GM18861 (cell line): ENCODE measurements at regions not wholly inside any gene's neighbourhood (a gene's known extent, or its start where the extent isn't known, plus 50 kb on each side); places are given as distances from the start of the nearest gene placed in this dataset.
"Not testable (repeated sequence)": the region's sequence is repeated elsewhere in the genome, so short reads cannot be mapped to it uniquely, and the experiment has no call there.

Experiments used
- ATAC-seq: cut with Tn5 transposase; IDR thresholded peaks from one replicate; pipeline ENCODE4 v1.9.1; 2021; ENCODE audit not compliant: unreplicated experiment

GRCh38 chr6:137313928-137314855 is 95.0 kb upstream of the IFNGR1 start:
- ATAC-seq, result no peak

GRCh38 chr6:137313211-137313610 is 94.0 kb upstream of the IFNGR1 start:
- no peak for ATAC-seq

- no peak for ATAC-seq
These were observed 92.8 kb upstream of the IFNGR1 start for GRCh38 chr6:137311940-137312339.

- ATAC-seq, result no peak
These were observed 90.0 kb upstream of the IFNGR1 start for GRCh38 chr6:137309078-137309762.

GRCh38 chr6:137307163-137307854 is 88.1 kb upstream of the IFNGR1 start:
- no peak for ATAC-seq

- no peak for ATAC-seq
These were observed 86.5 kb upstream of the IFNGR1 start for GRCh38 chr6:137305691-137306090.

- no peak for ATAC-seq
These were observed 85.0 kb upstream of the IFNGR1 start for GRCh38 chr6:137304020-137304780.

GRCh38 chr6:137303441-137303840 is 84.3 kb upstream of the IFNGR1 start:
- ATAC-seq, result no peak

GRCh38 chr6:137299681-137300080 is 80.5 kb upstream of the IFNGR1 start:
- no peak for ATAC-seq

- ATAC-seq, result no peak
These were observed 78.7 kb upstream of the IFNGR1 start for GRCh38 chr6:137297887-137298286.

GRCh38 chr6:137292326-137292725 is 73.1 kb upstream of the IFNGR1 start:
- not testable (repeated sequence) for ATAC-seq

GRCh38 chr6:137291441-137291840 is 72.3 kb upstream of the IFNGR1 start:
- no peak for ATAC-seq

- ATAC-seq, result no peak
These were observed 71.5 kb upstream of the IFNGR1 start for GRCh38 chr6:137290601-137291261.

- no peak for ATAC-seq
These were observed 67.7 kb upstream of the IFNGR1 start for GRCh38 chr6:137286916-137287315.

- ATAC-seq, result no peak
These were observed 67.2 kb upstream of the IFNGR1 start for GRCh38 chr6:137286368-137286767.

- ATAC-seq, result no peak
These were observed 65.6 kb upstream of the IFNGR1 start for GRCh38 chr6:137284811-137285110.

- ATAC-seq, result no peak
These were observed 65.0 kb upstream of the IFNGR1 start for GRCh38 chr6:137283940-137284810.

GRCh38 chr6:137283080-137283479 is 63.9 kb upstream of the IFNGR1 start:
- ATAC-seq, result no peak

- ATAC-seq, result no peak
These were observed 63.1 kb upstream of the IFNGR1 start for GRCh38 chr6:137282254-137282653.

- not testable (repeated sequence) for ATAC-seq
These were observed 60.1 kb upstream of the IFNGR1 start for GRCh38 chr6:137279279-137279678.
